D721Med (cell line): ENCODE measurements at regions not wholly inside any gene's neighbourhood (a gene's known extent, or its start where the extent isn't known, plus 50 kb on each side); places are given as distances from the start of the nearest gene placed in this dataset.

Source experiments
- DNase-seq: peaks from one replicate; pipeline ENCODE4 v3.0.0; 2011; ENCODE audit warnings: low spot score; ENCODE audit not compliant: insufficient read length
- FAIRE-seq: peaks from 2 replicates; lab custom pipeline; 2011; peaks lifted over from hg19 to GRCh38; lab: Jason Lieb, UNC
- CTCF ChIP-seq: IDR thresholded peaks from 2 replicates; pipeline ENCODE4 v1.5.1; 2012; ENCODE audit warnings: mild to moderate bottlenecking, control low read depth; ENCODE audit not compliant: insufficient read depth; ENCODE audit errors: missing control alignments

- DNase-seq (no peak), FAIRE-seq (no peak)
- TF ChIP-seq CTCF = no peak
Observed at GRCh38 chr5:60333005-60333571, 366.9 kb downstream of the DEPDC1B start.

- no peak for TF ChIP-seq CTCF
- DNase-seq (no peak), FAIRE-seq (no peak)
Observed at GRCh38 chr5:60332244-60333004, 367.5 kb downstream of the DEPDC1B start.

GRCh38 chr5:60330236-60330635 is 369.7 kb downstream of the DEPDC1B start:
- no peak for FAIRE-seq
- no peak for DNase-seq
- no peak for TF ChIP-seq CTCF

- FAIRE-seq (no peak), DNase-seq (no peak)
- no peak for TF ChIP-seq CTCF
Observed at GRCh38 chr5:60325870-60326269, 374.1 kb downstream of the DEPDC1B start.

GRCh38 chr5:60323596-60323995 is 376.4 kb downstream of the DEPDC1B start:
- no peak for FAIRE-seq
- TF ChIP-seq CTCF = no peak
- no peak for DNase-seq

- no peak for FAIRE-seq
- TF ChIP-seq CTCF = no peak
Observed at GRCh38 chr5:60312098-60312497, 387.9 kb downstream of the DEPDC1B start.

GRCh38 chr5:60299944-60300343 is 400.0 kb downstream of the DEPDC1B start:
- no peak for FAIRE-seq
- TF ChIP-seq CTCF = no peak
- DNase-seq = no peak

More at GRCh38 chr5:60312098-60312497, 387.9 kb downstream of the DEPDC1B start:
- no peak for DNase-seq
